ENCODE measurements at regions not wholly inside any gene's neighbourhood (a gene's known extent, or its start where the extent isn't known, plus 50 kb on each side); places are given as distances from the start of the nearest gene placed in this dataset.
"Not testable (repeated sequence)": the region's sequence is repeated elsewhere in the genome, so short reads cannot be mapped to it uniquely, and the experiment has no call there.

GRCh38 chr2:39584283-39584965 is 81.3 kb upstream of the TMEM178A start:
- no peaks in the 10 kb centered on the region for H3K36me3 ChIP-seq
- H3K27me3 ChIP-seq = no peaks in the 10 kb centered on the region
- H3K9me3 ChIP-seq = no peaks in the 10 kb centered on the region
- no peak overlapping the region for H3K27ac ChIP-seq
- no peaks in the 10 kb centered on the region for H3K4me1 ChIP-seq
- H3K4me3 ChIP-seq = no peak overlapping the region
- DNase-seq (ENCODE audit: extremely low spot score in 2 of 2) = no peak
- TF ChIP-seq POLR2AphosphoS5 (IDR thresholded peaks at IDR 0.05; ENCODE audit: insufficient read depth in 1 of 2, low read depth in 1 of 2) = no peak
- TF ChIP-seq POLR2A (IDR thresholded peaks at IDR 0.05) = no peak
- TF ChIP-seq CTCF (IDR thresholded peaks at IDR 0.05) = no peak
- intact Hi-C loops (cut with DNase I) = no loop called here

- H3K36me3 ChIP-seq; H3K9me3 ChIP-seq; H3K27ac ChIP-seq; H3K27me3 ChIP-seq; H3K4me1 ChIP-seq; DNase-seq (ENCODE audit: extremely low spot score in 2 of 2); H3K4me3 ChIP-seq; intact Hi-C loops (cut with DNase I): not testable (repeated sequence)
Measured at GRCh38 chr2:39585531-39585930, 80.2 kb upstream of the TMEM178A start.

GRCh38 chr2:39587168-39587567 is 78.5 kb upstream of the TMEM178A start:
- Histone ChIP-seq H3K27me3 (no peaks in the 10 kb centered on the region), H3K27ac (no peak overlapping the region), H3K36me3 (no peaks in the 10 kb centered on the region), H3K4me1 (no peaks in the 10 kb centered on the region), H3K9me3 (no peaks in the 10 kb centered on the region), H3K4me3 (no peak overlapping the region)
- no peak for DNase-seq (ENCODE audit: extremely low spot score in 2 of 2)
- no peak for TF ChIP-seq CTCF (IDR thresholded peaks at IDR 0.05)
- TF ChIP-seq POLR2AphosphoS5 (IDR thresholded peaks at IDR 0.05; ENCODE audit: insufficient read depth in 1 of 2, low read depth in 1 of 2) = no peak
- no peak for TF ChIP-seq POLR2A (IDR thresholded peaks at IDR 0.05)
- intact Hi-C loops (cut with DNase I) = no loop called here

GRCh38 chr2:39587641-39588040 is 78.1 kb upstream of the TMEM178A start:
- no peak for DNase-seq (ENCODE audit: extremely low spot score in 2 of 2)
- TF ChIP-seq POLR2A (IDR thresholded peaks at IDR 0.05) (no peak), POLR2AphosphoS5 (IDR thresholded peaks at IDR 0.05; ENCODE audit: insufficient read depth in 1 of 2, low read depth in 1 of 2) (no peak), CTCF (IDR thresholded peaks at IDR 0.05) (no peak)
- intact Hi-C loops (cut with DNase I) = no loop called here
- H3K36me3 ChIP-seq = no peaks in the 10 kb centered on the region
- no peaks in the 10 kb centered on the region for H3K9me3 ChIP-seq
- no peaks in the 10 kb centered on the region for H3K4me1 ChIP-seq
- H3K4me3 ChIP-seq = no peak overlapping the region
- H3K27ac ChIP-seq = no peak overlapping the region
- no peaks in the 10 kb centered on the region for H3K27me3 ChIP-seq

GRCh38 chr2:39593439-39594393 is 72.0 kb upstream of the TMEM178A start:
- intact Hi-C loops (cut with DNase I) = no loop called here
- Histone ChIP-seq H3K36me3 (no peaks in the 10 kb centered on the region), H3K27ac (no peak overlapping the region), H3K4me3 (no peak overlapping the region), H3K9me3 (no peaks in the 10 kb centered on the region), H3K4me1 (no peaks in the 10 kb centered on the region), H3K27me3 (no peaks in the 10 kb centered on the region)
- peak in 1 of 3 experiments; percentile 7 for TF ChIP-seq CTCF (IDR thresholded peaks at IDR 0.05)
- no peak for TF ChIP-seq POLR2AphosphoS5 (IDR thresholded peaks at IDR 0.05; ENCODE audit: insufficient read depth in 1 of 2, low read depth in 1 of 2)
- no peak for DNase-seq (ENCODE audit: extremely low spot score in 2 of 2)
